G401 (cell line): ENCODE measurements at regions not wholly inside any gene's neighbourhood (a gene's known extent, or its start where the extent isn't known, plus 50 kb on each side); places are given as distances from the start of the nearest gene placed in this dataset.
"Not testable (repeated sequence)": the region's sequence is repeated elsewhere in the genome, so short reads cannot be mapped to it uniquely, and the experiment has no call there.

Experiments
- DNase-seq: peaks from one replicate; pipeline ENCODE4 v3.0.0-alpha.2; 2015; ENCODE audit warnings: low spot score
- in situ Hi-C: cut with HindIII; loops from 2 replicates; pipeline ENCODE4 v1.10.0; 2016; ENCODE audit warnings: low sequenced_read_pairs, mixed read lengths

- in situ Hi-C loops, result no loop called here
- no peak for DNase-seq
Observed at GRCh38 chr15:54792526-54792925, 404.2 kb downstream of the RSL24D1 start.

- in situ Hi-C loops, result no loop called here
- DNase-seq, result no peak
Observed at GRCh38 chr15:54790693-54791092, 406.0 kb downstream of the RSL24D1 start.

- in situ Hi-C loops, result no loop called here
- DNase-seq, result no peak
Observed at GRCh38 chr15:54789376-54789775, 407.4 kb downstream of the RSL24D1 start.

- DNase-seq, in situ Hi-C loops: not testable (repeated sequence)
Observed at GRCh38 chr15:54781220-54781619, 415.5 kb downstream of the RSL24D1 start.

- in situ Hi-C loops, result no loop called here
- no peak for DNase-seq
Observed at GRCh38 chr15:54779271-54779670, 417.5 kb downstream of the RSL24D1 start.

DNA sequence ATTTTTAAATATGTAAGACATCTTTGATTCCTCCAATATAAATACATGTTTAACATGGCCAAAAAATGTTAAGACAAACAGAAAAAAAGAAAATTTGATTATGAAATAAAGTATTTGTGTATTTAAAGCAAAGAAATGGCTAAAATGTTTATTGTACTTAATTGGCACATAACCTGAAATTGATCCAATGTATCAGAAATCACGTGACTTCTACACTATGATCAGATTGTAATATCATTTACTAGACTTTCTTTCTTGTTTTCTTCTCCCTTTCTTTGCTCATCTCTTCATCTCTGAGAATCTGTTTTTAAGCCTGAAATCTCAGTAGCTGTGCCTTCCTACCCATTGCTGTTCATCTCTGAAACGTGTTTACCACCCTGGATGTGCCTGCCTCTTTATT lies 420.3 kb downstream of the RSL24D1 start:
- in situ Hi-C loops, result no loop called here
- DNase-seq, result no peak

GRCh38 chr15:54772663-54773062 lies 424.1 kb downstream of the RSL24D1 start:
- DNase-seq, result no peak
- in situ Hi-C loops, result no loop called here

DNA sequence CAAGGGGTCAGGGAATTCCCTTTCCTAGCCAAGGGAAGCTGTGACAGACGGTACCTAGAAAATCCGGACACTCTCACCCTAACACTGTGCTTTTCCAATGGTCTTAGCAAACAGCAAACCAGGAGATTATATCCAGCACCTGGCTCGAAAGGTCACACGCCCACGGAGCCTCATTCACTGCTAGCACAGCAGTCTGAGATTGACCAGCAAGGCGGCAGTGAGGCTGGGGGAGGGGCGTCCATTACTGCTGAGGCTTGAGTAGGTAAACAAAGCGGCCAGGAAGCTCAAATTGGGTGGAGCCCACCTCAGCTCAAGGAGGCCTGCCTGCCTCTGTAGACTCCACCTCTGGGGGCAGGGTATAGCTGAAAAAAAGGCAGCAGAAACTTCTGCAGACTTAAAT lies 447.3 kb downstream of the RSL24D1 start:
- in situ Hi-C loops, DNase-seq: not testable (repeated sequence)

DNA sequence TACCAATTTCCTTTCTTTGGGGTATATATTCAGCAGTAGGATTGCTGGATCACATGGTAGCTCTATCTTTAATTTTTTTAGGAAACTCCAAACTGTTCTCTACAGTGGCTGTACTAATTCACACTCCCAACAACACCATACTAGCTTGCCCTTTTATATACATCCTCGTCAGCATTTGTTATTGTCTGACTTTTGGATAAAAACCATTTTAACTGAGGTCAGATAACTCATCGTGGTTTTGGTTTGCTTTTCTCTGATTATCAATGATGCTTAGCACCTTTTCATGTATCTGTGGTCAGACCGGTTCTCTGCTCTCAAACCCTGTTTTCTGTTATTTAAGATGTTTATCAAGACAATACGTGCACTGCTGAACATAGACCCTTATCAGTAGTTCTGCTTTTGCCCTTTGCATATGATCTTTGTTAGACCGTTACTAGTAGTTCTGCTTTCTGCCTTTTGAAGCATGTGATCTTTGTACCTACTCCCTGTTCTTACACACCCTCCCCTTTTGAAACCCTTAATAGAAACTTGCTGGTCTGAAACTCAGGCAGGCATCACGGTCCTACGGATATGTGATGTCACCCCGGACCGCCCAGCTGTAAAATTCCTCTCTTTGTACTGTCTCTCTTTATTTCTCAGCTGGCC lies 474.3 kb downstream of the RSL24D1 start:
- no peak for DNase-seq
- in situ Hi-C loops, result no loop called here

DNA sequence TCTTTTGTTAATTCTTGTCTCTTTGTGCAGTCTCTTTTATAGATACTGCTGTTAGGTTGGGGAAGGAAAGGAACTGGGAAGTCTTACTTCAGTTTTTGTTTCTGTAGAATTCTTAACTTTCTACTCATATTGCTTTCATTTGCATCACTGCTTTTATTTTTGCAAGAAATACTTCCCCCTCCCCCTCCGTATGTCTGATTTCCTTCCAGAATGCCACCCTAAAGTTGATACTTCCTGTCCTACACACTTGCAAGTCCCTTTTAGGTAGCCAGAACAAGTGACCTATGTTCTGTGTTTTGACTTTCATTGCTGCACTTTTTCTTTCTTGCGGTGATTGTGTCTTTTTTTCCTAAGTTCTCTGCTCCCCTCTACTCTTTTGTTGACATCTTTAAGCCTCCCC lies 477.4 kb downstream of the RSL24D1 start:
- no peak for DNase-seq
- in situ Hi-C loops, result no loop called here

DNA sequence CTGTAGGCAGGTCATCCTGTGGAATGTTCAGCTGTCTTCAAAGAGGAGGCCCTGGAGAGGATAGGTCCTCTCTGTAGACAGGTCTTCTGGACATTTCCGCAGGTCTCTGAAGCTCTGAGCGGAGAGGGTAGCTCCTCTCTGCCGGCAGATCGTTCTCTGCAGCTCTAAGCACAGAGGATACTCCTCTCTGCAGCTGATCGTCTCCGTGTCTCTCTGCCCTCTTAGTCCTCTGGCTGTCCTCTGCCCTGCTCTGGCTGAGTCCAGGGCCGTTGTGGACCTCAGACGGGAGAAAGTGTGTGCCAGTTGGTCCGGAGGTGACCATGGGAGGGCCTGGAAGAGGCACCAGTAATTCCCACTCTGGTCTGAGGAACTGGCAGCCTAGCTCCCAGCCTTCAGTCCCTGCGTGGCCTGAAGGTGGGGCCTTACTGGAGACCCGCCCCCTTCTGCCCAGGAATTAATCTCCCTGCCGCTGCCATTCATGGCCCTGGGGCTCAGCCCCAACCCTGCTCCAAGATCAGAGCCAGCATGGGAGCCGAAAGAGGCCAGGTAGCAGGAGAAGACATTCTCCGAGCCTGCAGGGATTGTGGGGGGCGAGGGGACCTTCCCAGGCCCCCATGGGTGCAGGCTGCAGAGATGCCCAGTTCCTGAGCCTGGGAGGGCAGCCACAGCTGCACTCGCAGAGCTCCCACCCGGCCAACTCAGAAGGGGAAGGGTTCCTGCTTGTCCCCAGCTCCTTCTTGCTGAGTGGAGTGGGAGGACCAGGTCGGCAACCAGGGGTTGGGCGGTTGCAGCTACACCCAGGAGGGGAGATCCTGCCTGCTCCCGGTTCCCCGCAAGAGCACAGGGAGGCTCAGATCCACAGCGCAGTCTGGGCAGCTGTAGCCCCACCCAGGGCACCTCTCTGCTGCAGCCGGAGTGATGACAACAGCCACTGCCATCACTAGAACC lies 488.7 kb downstream of the RSL24D1 start:
- no peak for DNase-seq
- in situ Hi-C loops, result no loop called here

DNA sequence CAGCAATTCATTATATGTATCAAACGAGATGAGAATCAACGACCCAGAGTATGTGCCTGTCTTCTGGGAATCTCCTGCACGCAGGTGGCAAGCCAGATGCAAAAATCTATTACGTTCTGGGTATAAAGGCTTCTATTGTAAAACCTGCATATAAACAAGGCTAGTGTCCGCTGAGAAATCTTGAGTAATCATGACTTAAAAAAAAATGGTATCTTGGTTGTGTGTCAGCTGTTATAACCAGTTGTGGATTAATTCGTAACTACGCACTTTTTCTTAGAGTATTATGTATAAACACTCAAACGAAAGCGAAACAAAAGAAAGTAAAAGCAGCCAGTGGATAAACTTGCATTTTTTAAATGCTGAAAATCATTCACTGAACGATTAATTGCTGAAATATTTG lies 509.1 kb downstream of the RSL24D1 start:
- no peak for DNase-seq
- in situ Hi-C loops, result no loop called here
